Ovary (tissue), 3 donors: ENCODE measurements at regions not wholly inside any gene's neighbourhood (a gene's known extent, or its start where the extent isn't known, plus 50 kb on each side); places are given as distances from the start of the nearest gene placed in this dataset.

ENCODE experiments used
- CTCF ChIP-seq, 3 donors: fragments of 450-650 bp in 2 of 3; fragments of 200-600 bp in 1 of 3; IDR thresholded peaks; one replicate each; pipeline versions ENCODE4 v1.5.1 to v1.8.0; 2016 to 2022; ENCODE audit warnings: antibody characterized with exemption in 3 of 3, mild to moderate bottlenecking in 1 of 3
- EP300 ChIP-seq: sonication (generic); formaldehyde crosslinking; IDR thresholded peaks from one replicate; pipeline ENCODE4 v1.6.1; 2017; ENCODE audit warnings: antibody characterized with exemption
- POLR2A ChIP-seq: fragments of 450-650 bp; IDR thresholded peaks from one replicate; pipeline ENCODE4 v1.6.1; 2017; ENCODE audit warnings: antibody characterized with exemption, mild to moderate bottlenecking, moderate library complexity
- donor health status: DM: no; HTN: no; CAD: no.

- no peak for TF ChIP-seq POLR2A
- TF ChIP-seq CTCF (IDR thresholded peaks at IDR 0.05): no peak
- no peak for TF ChIP-seq EP300
These were observed 158.6 kb upstream of the RAP2B start for GRCh38 chr3:153003441-153003840.
